T47D (cell line): ENCODE measurements at regions not wholly inside any gene's neighbourhood (a gene's known extent, or its start where the extent isn't known, plus 50 kb on each side); places are given as distances from the start of the nearest gene placed in this dataset.

ENCODE experiments used
- DNase-seq, 2 experiments: peaks; one replicate each; pipeline versions ENCODE4 v3.0.0 to v3.0.0-alpha.2; 2011 to 2012; ENCODE audit warnings: low read depth in 1 of 2, low spot score in 1 of 2
- JUND ChIP-seq: IDR thresholded peaks from 2 replicates; pipeline ENCODE4 v1.6.1; 2012; ENCODE audit warnings: low read depth
- in situ Hi-C: cut with HindIII; loops from 2 replicates; pipeline ENCODE4 v1.10.0; 2016; ENCODE audit warnings: low sequenced_read_pairs, low pct_unique_long_range_greater_than_20kb

- in situ Hi-C loops = no loop called here
- DNase-seq = no peak
- TF ChIP-seq JUND = no peak
Observed at GRCh38 chr5:6159832-6160430, 218.4 kb downstream of the MED10 start.

GRCh38 chr5:6158974-6159831 is 219.1 kb downstream of the MED10 start:
- DNase-seq = no peak
- no peak for TF ChIP-seq JUND
- in situ Hi-C loops = no loop called here

GRCh38 chr5:6154216-6154615 is 224.1 kb downstream of the MED10 start:
- in situ Hi-C loops = no loop called here
- no peak for DNase-seq
- TF ChIP-seq JUND = no peak

DNA sequence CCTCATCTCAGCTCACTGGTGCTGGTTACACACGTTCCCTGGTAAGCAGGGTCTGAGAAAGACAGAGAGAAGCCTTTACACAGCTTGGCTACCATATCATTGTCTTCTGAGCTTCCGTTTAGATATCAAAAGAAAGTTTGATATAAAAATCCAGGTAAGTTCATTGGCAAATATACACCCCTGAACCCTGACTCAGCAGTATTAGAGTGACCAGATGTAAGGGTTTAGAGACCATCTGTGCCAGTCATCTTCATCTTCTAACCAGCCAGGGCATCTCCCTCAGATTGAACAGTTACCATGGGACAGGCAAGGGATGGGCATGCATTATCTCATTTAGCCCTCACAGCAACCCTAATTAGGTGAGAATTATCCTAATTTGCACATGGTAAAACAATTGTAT is 232.1 kb downstream of the MED10 start:
- DNase-seq = no peak
- in situ Hi-C loops = no loop called here
- no peak for TF ChIP-seq JUND

DNA sequence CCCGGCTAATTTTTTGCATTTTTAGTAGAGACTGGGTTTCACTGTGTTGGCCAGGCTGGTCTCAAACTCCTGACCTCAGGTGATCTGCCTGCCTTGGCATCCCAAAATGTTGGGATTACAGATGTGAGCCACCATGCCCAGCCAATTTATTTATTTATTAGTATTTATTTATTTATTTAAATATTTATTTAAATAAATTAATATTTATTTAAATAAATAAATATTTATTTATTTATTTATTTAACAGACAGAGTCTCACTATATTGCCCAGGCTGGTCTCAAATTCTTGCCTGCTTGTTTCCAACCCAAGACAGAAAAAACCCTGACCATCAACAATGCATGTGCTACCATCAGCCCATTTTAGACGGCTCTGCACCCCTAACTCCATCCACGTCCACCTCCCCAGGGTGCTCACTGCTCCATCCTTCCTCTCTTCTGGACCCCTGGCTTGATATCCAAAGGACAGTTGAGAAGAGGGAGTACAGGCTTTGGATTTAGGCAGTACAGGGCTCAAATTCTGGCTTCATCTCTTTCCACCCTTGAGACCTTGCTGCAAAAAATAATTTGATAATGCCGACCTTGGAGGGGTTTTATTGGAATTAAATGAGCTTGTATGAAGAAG is 232.6 kb downstream of the MED10 start:
- no peak for DNase-seq
- in situ Hi-C loops = no loop called here

GRCh38 chr5:6143523-6143922 is 234.8 kb downstream of the MED10 start:
- TF ChIP-seq JUND = no peak
- in situ Hi-C loops = no loop called here
- no peak for DNase-seq

More for the DNA sequence above, 232.6 kb downstream of the MED10 start:
- no peak for TF ChIP-seq JUND

DNA sequence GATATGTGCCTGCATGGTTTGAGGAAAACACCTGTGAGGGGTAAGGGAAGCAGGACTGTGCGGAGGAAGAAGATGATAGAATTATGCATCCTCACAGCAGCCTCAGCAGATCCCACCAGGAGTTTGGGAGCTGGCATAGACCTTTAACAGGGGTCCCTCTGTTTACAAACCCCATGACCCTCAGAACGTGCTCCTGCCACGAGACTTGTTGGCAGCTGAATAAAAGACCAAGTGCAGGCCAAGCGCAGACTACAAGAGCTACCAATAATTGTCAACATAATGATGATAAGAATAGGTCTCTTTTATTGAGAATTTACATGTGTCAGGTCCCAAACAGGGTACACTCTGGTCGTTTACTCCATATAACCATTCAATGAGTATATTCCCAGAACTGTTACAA is 236.0 kb downstream of the MED10 start:
- DNase-seq = no peak
- no peak for TF ChIP-seq JUND
- in situ Hi-C loops = no loop called here

DNA sequence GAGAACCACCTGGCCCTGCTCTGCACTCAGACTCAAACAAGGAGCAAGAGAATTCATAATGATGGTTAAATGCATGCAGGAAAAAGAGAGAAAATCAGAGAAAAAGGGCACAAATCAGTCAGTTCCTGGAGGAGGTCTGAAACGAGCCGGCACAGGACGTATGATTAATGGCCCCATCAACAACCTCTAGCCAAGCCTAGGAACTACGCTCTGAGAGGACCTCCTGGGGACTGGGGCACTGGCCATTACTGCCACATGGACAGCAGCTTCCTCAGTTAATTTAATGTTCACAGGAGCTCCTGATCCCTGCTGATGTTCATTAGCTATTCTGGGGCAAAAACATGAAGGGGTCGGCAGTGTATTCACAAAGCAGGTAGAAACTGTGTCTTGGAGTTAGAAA is 238.1 kb downstream of the MED10 start:
- no peak for DNase-seq
- no peak for TF ChIP-seq JUND
- in situ Hi-C loops = no loop called here

DNA sequence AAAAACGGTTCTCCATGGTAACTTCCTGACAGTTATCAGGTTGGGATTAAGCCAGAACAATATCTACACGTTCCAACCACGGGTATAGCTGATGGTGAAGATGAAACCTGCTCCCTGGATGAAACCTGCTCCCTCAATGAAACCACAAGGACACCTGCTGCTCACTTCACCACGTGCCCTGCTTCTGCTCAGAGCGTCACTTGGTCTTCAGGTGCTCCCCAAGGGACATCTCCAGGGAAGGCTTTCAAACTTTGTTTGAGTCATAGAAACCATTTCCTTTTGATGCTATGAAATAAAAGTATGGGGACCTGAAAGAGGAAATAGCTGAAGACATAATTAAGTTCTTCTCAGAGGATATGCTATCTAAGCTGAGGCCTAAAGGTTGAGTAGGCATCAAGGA is 242.4 kb downstream of the MED10 start:
- in situ Hi-C loops = no loop called here
- no peak for DNase-seq
- no peak for TF ChIP-seq JUND

- in situ Hi-C loops = no loop called here
- no peak for TF ChIP-seq JUND
- DNase-seq = no peak
Observed at GRCh38 chr5:6134281-6134680, 244.1 kb downstream of the MED10 start.

DNA sequence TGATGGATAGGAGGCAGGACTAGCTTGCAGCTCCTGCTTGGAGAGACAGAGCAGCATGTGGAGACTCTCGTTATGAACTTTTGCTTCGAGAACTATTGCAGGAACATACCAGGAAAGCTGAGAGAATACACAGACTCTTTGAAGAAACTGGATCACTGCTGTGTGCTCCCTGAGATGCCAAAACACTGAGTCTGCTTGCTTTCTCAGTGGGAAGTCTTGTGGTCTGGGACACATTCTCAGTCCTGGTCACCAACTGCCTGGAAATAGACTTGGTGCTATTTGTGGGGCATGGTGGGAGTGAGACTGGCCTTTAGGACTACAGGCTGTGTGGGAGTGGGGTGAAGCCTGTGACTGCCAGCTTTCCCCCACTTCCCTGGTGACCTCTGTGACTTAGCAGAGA is 252.6 kb downstream of the MED10 start:
- no peak for DNase-seq
- TF ChIP-seq JUND = no peak
- in situ Hi-C loops = no loop called here

- in situ Hi-C loops = no loop called here
- DNase-seq = no peak
- no peak for TF ChIP-seq JUND
Observed at GRCh38 chr5:6118691-6119090, 259.7 kb downstream of the MED10 start.

- DNase-seq = no peak
- in situ Hi-C loops = no loop called here
- TF ChIP-seq JUND = no peak
Observed at GRCh38 chr5:6117212-6117611, 261.1 kb downstream of the MED10 start.
